ENCODE measurements at regions not wholly inside any gene's neighbourhood (a gene's known extent, or its start where the extent isn't known, plus 50 kb on each side); places are given as distances from the start of the nearest gene placed in this dataset.
A peak's percentile ranks its signal among the peaks of the same experiment; 100 is the strongest.
"Not testable (repeated sequence)": the region's sequence is repeated elsewhere in the genome, so short reads cannot be mapped to it uniquely, and the experiment has no call there.

DNA sequence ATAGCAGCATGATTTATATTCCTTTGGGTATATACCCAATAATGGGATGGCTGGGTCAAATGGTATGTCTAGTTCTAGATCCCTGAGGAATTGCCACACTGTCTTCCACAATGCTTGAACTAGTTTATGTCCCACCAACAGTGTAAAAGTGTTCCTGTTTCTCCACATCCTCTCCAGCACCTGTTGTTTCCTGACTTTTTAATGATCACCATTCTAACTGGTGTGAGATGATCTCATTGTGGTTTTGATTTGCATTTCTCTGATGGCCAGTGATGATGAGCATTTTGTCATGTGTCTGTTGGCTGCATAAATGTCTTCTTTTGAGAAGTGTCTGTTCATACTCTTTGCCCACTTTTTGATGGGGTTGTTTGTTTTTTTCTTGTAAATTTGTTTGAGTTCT is 54.0 kb upstream of the GPR89A start:
- DNase-seq; H3K27ac ChIP-seq (ENCODE audit: low read length); H3K27me3 ChIP-seq (ENCODE audit: control insufficient read depth, insufficient read depth); H3K4me3 ChIP-seq (ENCODE audit: low read length); H3K4me1 ChIP-seq (ENCODE audit: control insufficient read depth, insufficient read depth, low read length); ATAC-seq; H3K9me3 ChIP-seq (ENCODE audit: control insufficient read depth, low read length); intact Hi-C loops (cut with DNase I): not testable (repeated sequence)

DNA sequence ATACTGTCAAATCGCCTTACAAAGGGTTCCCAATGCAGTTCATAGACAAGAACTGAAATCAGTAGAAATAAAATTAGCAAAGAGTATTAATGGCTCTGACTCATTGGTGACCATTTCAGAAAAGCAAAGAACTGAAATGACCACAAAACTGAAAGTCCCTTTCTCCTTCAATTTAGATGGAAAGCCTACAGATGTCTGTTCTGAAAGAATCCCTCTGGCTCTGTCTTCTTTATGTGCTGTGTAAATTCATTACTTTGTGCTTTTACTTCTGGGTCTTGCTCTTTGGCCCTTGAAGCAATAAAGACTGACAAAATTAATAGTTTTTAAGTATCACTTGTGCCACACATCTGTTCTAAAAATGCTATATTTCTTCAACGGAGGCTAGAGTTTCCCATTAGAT is 62.7 kb upstream of the GPR89A start:
- intact Hi-C loops (cut with DNase I), result no loop called here
- Histone ChIP-seq H3K4me1 (ENCODE audit: control insufficient read depth, insufficient read depth, low read length) (no peaks in the 10 kb centered on the region), H3K4me3 (ENCODE audit: low read length) (no peak overlapping the region), H3K27me3 (ENCODE audit: control insufficient read depth, insufficient read depth) (no peaks in the 10 kb centered on the region), H3K27ac (ENCODE audit: low read length) (no peak overlapping the region), H3K9me3 (ENCODE audit: control insufficient read depth, low read length) (no peaks in the 10 kb centered on the region)
- no peak for DNase-seq
- WGBS, result 89% methylated on average over 2 of the region's 2 CpGs
- no peak for ATAC-seq

GRCh38 chr1:145541685-145542084 is 66.1 kb upstream of the GPR89A start:
- H3K27me3 ChIP-seq (ENCODE audit: control insufficient read depth, insufficient read depth); intact Hi-C loops (cut with DNase I); H3K9me3 ChIP-seq (ENCODE audit: control insufficient read depth, low read length); H3K27ac ChIP-seq (ENCODE audit: low read length); H3K4me3 ChIP-seq (ENCODE audit: low read length); DNase-seq; H3K4me1 ChIP-seq (ENCODE audit: control insufficient read depth, insufficient read depth, low read length); ATAC-seq: not testable (repeated sequence)
- WGBS, result 58% methylated on average over 4 of the region's 6 CpGs

- H3K4me1 ChIP-seq (ENCODE audit: control insufficient read depth, insufficient read depth, low read length); H3K27me3 ChIP-seq (ENCODE audit: control insufficient read depth, insufficient read depth); ATAC-seq; H3K27ac ChIP-seq (ENCODE audit: low read length); intact Hi-C loops (cut with DNase I); DNase-seq; H3K4me3 ChIP-seq (ENCODE audit: low read length); H3K9me3 ChIP-seq (ENCODE audit: control insufficient read depth, low read length): not testable (repeated sequence)
- 52% methylated on average over 9 of the region's 9 CpGs for WGBS
These were observed 66.5 kb upstream of the GPR89A start for GRCh38 chr1:145541246-145541645.

DNA sequence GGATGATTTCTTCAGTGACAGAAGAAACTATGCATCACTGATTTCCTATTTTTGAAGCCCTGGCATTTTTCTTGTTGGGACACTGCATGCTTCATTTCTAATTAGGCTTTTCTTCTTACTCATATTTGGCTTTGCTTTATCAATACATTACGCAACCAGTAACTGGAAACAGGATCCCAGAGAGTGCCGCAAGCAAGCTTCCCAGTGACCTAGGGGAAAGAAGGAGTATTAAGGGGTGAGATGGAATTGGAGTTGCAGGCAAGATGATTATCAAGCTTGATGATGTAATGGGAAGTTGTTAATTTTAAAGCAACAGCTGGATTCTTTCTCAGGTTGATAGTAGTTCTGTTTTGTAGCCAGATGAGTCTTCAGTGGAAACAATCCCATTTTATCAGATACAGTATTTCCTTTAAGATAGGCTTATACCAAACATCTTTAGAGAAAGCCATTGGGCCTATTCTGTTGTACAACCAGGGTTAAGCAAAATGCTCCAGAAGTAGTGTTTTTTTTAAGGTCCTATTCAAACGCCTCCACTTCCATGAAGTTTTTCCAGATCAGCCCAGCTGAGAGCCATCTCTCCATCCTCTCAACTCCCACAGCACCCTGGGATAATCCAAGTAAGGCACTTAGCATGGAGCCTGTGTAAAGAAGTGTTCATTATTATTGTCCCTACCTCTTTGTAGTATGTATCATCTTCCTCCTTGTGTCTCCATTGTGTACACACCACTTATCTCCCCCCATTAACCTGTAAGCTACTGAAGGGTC is 69.5 kb upstream of the GPR89A start:
- DNase-seq (peak; percentile 28 to 62 (median 57)), ATAC-seq (peak; percentile 89 to 92)
- intact Hi-C loops (cut with DNase I); H3K27ac ChIP-seq (ENCODE audit: low read length); H3K4me1 ChIP-seq (ENCODE audit: control insufficient read depth, insufficient read depth, low read length); H3K27me3 ChIP-seq (ENCODE audit: control insufficient read depth, insufficient read depth); H3K9me3 ChIP-seq (ENCODE audit: control insufficient read depth, low read length); H3K4me3 ChIP-seq (ENCODE audit: low read length): not testable (repeated sequence)
- WGBS, result 36% methylated on average over 3 of the region's 3 CpGs

DNA sequence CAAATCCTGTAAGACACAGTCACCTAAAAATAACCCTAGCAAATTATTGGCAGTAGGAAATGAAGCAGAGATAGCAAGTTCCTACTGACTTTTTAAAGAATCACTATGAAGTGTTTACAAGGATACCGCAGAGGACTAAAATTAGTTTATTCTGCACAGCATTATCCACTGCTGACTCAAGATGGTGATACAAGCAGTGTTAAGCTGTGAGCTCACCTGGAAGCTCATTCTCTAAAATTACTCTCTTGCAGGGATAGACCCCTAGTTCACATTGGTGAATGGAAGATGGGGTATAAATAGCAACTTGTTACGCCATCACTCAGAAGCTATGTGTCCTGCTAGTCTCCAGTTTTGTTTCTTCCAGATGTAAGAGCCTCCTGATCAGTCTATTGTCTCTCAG is 70.8 kb upstream of the GPR89A start:
- H3K9me3 ChIP-seq (ENCODE audit: control insufficient read depth, low read length); H3K4me1 ChIP-seq (ENCODE audit: control insufficient read depth, insufficient read depth, low read length); H3K27me3 ChIP-seq (ENCODE audit: control insufficient read depth, insufficient read depth); intact Hi-C loops (cut with DNase I); H3K4me3 ChIP-seq (ENCODE audit: low read length); H3K27ac ChIP-seq (ENCODE audit: low read length); DNase-seq: not testable (repeated sequence)
- WGBS, result 59% methylated on average over 2 of the region's 2 CpGs
- peak; percentile 56 to 59 for ATAC-seq

DNA sequence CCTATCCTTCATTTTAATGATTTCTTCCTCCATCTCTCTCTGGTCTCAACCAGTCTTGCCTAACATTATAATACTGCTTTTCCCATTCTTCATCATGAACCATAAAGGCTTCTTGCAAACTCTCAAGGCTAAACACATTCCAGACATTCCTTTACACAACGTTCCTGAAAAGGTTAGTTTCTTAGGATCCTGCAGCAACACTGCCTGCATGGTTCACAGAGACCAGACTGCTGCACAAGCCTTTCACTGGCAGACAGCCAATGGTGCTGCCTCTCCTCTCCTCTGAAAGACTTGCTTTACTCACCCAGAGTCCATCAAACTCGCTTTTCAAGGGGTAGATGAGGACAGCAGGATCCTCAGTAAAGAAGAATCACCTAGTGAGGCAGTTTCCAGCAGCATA is 72.3 kb upstream of the GPR89A start:
- peak; percentile 26 to 70 (median 29) for DNase-seq

GRCh38 chr1:145528068-145528564 is 79.7 kb upstream of the GPR89A start:
- H3K4me1 ChIP-seq (ENCODE audit: control insufficient read depth, insufficient read depth, low read length); DNase-seq; H3K27ac ChIP-seq (ENCODE audit: low read length); intact Hi-C loops (cut with DNase I); ATAC-seq; H3K9me3 ChIP-seq (ENCODE audit: control insufficient read depth, low read length); H3K27me3 ChIP-seq (ENCODE audit: control insufficient read depth, insufficient read depth); H3K4me3 ChIP-seq (ENCODE audit: low read length): not testable (repeated sequence)
- 38% methylated on average over 1 of the region's 1 CpG for WGBS

More for the DNA sequence above, 72.3 kb upstream of the GPR89A start:
- H3K4me3 ChIP-seq (ENCODE audit: low read length); H3K27me3 ChIP-seq (ENCODE audit: control insufficient read depth, insufficient read depth); intact Hi-C loops (cut with DNase I); H3K4me1 ChIP-seq (ENCODE audit: control insufficient read depth, insufficient read depth, low read length); ATAC-seq; H3K9me3 ChIP-seq (ENCODE audit: control insufficient read depth, low read length); H3K27ac ChIP-seq (ENCODE audit: low read length): not testable (repeated sequence)
- WGBS, result 12% methylated on average over 2 of the region's 2 CpGs

DNA sequence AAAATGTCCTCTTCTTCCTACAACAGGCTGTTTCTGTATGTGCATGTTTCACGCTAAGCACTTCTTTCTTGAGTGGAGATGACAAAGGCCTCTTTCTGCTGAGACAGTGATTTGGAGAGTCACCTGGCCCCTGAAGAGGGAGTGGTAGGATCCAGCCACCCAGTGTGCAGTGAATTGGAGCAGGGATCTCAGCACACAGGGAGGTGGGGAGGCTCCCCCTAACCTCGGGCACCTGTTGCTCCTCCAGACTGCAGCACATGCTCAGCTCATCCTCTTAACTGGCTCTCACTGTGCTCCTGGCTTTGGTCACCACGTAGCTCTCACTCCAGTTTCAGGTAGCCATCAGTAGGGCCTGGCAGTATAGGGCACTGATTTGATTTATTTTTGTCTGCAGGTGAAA is 87.6 kb upstream of the GPR89A start:
- H3K4me3 ChIP-seq (ENCODE audit: low read length); H3K27ac ChIP-seq (ENCODE audit: low read length); ATAC-seq; DNase-seq; H3K27me3 ChIP-seq (ENCODE audit: control insufficient read depth, insufficient read depth); H3K9me3 ChIP-seq (ENCODE audit: control insufficient read depth, low read length); intact Hi-C loops (cut with DNase I); H3K4me1 ChIP-seq (ENCODE audit: control insufficient read depth, insufficient read depth, low read length): not testable (repeated sequence)
- whole genome bisulfite sequencing, result 81% methylated on average over 3 of the region's 3 CpGs

DNA sequence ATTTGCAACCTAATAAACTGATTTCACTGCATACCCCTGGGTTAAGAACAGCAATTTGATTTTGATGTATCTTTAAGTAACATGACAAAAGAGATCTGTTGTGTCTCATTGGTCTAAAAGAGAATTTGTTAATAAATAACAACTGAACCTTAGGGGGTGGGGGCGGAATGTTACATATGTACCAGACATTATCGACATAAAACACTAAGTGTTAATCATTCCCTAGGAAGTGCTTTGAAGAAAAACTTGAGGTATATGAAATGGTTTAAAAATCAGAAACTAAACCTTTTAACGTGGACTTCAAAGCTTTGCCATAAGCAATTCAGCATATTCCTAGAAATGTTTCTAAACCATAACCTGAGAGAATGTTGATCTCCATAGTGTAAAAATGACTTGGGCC is 88.5 kb upstream of the GPR89A start:
- ATAC-seq; H3K27ac ChIP-seq (ENCODE audit: low read length); H3K9me3 ChIP-seq (ENCODE audit: control insufficient read depth, low read length); H3K4me1 ChIP-seq (ENCODE audit: control insufficient read depth, insufficient read depth, low read length); H3K27me3 ChIP-seq (ENCODE audit: control insufficient read depth, insufficient read depth); H3K4me3 ChIP-seq (ENCODE audit: low read length); intact Hi-C loops (cut with DNase I); DNase-seq: not testable (repeated sequence)
- WGBS, result 84% methylated on average over 3 of the region's 3 CpGs

GRCh38 chr1:145513017-145513416 is 87.6 kb upstream of the NBPF20 start:
- H3K4me1 ChIP-seq (ENCODE audit: control insufficient read depth, insufficient read depth, low read length); H3K9me3 ChIP-seq (ENCODE audit: control insufficient read depth, low read length); ATAC-seq; DNase-seq; H3K27me3 ChIP-seq (ENCODE audit: control insufficient read depth, insufficient read depth); intact Hi-C loops (cut with DNase I); H3K4me3 ChIP-seq (ENCODE audit: low read length); H3K27ac ChIP-seq (ENCODE audit: low read length): not testable (repeated sequence)
- 0% methylated on average over 1 of the region's 2 CpGs for WGBS

All from right cardiac atrium (tissue), 5 donors.